CD4-positive, CD25-positive, alpha-beta regulatory T cell (primary cell): ENCODE measurements at regions not wholly inside any gene's neighbourhood (a gene's known extent, or its start where the extent isn't known, plus 50 kb on each side); places are given as distances from the start of the nearest gene placed in this dataset.

Source experiments
- ATAC-seq, 2 donors: fragments of 150-1000 bp; cut with Tn5 transposase; one replicate each; pipeline ENCODE4 v1.10.0; 2021; ENCODE audit warnings: low read depth in 2 of 2, moderate number of reproducible peaks in 2 of 2, moderate library complexity in 1 of 2
- DNase-seq, 3 donors: peaks; one replicate each; pipeline versions ENCODE4 v3.0.0 to v3.0.0-alpha.2; 2012 to 2022; ENCODE audit warnings: mixed read lengths in 1 of 3
- H3K27ac ChIP-seq: one replicate; pipeline ENCODE4 v1.7.0; 2013; ENCODE audit warnings: mild to moderate bottlenecking, low read length; ENCODE audit not compliant: insufficient read depth, poor library complexity, severe bottlenecking
- H3K27me3 ChIP-seq: one replicate; pipeline ENCODE4 v1.7.0; 2013; ENCODE audit warnings: low read length; ENCODE audit not compliant: control insufficient read depth, insufficient read depth
- H3K36me3 ChIP-seq: one replicate; pipeline ENCODE4 v1.7.0; 2013; ENCODE audit warnings: mild to moderate bottlenecking, low read length, moderate library complexity; ENCODE audit not compliant: control insufficient read depth, insufficient read depth
- H3K4me1 ChIP-seq: 2 replicates; pipeline ENCODE4 v1.7.0; 2013; ENCODE audit warnings: mild to moderate bottlenecking, low read length; ENCODE audit not compliant: insufficient read depth, control insufficient read depth, poor library complexity, severe bottlenecking
- H3K4me3 ChIP-seq: one replicate; pipeline ENCODE4 v1.7.0; 2013; ENCODE audit warnings: low read depth, mild to moderate bottlenecking, low read length, moderate library complexity
- H3K9me3 ChIP-seq, 2 experiments: 1 replicate in 1 of 2; 2 replicates in 1 of 2; pipeline ENCODE4 v1.7.0; 2013; ENCODE audit warnings: low read length in 2 of 2, mild to moderate bottlenecking in 1 of 2, moderate library complexity in 1 of 2; ENCODE audit not compliant: control insufficient read depth in 2 of 2
- H3K27ac Mint-ChIP-seq, 3 donors: one replicate each; pipeline ENCODE4 v1.8.0; 2020 to 2022; ENCODE audit warnings: mild to moderate bottlenecking in 3 of 3, mixed read lengths in 3 of 3, moderate library complexity in 2 of 3
- H3K27me3 Mint-ChIP-seq: one replicate; pipeline ENCODE4 v1.8.0; 2022; ENCODE audit warnings: mild to moderate bottlenecking, mixed read lengths
- H3K36me3 Mint-ChIP-seq: one replicate; pipeline ENCODE4 v1.8.0; 2020; ENCODE audit warnings: mixed read lengths
- H3K4me1 Mint-ChIP-seq, 4 donors: one replicate each; pipeline ENCODE4 v1.8.0; 2020 to 2022; ENCODE audit warnings: mixed read lengths in 4 of 4, mild to moderate bottlenecking in 1 of 4
- H3K4me3 Mint-ChIP-seq, 4 donors: one replicate each; pipeline ENCODE4 v1.8.0; 2020 to 2022; ENCODE audit warnings: mild to moderate bottlenecking in 4 of 4, mixed read lengths in 4 of 4, moderate library complexity in 3 of 4
- H3K9me3 Mint-ChIP-seq, 7 donors: one replicate each; pipeline ENCODE4 v1.8.0; 2020 to 2022; ENCODE audit warnings: mixed read lengths in 7 of 7, mild to moderate bottlenecking in 3 of 7, moderate library complexity in 2 of 7

GRCh38 chr2:228466851-228467250, 285.4 kb upstream of the SPHKAP start:
- Histone ChIP-seq H3K27me3 (no peaks in the 10 kb centered on the region), H3K36me3 (no peaks in the 10 kb centered on the region), H3K27ac (no peak overlapping the region), H3K4me1 (no peaks in the 10 kb centered on the region), H3K4me3 (no peak overlapping the region), H3K9me3 (no peaks in the 10 kb centered on the region)
- H3K27ac Mint-ChIP-seq, result no peak overlapping the region
- H3K4me3 Mint-ChIP-seq, result no peak overlapping the region
- no peaks in the 10 kb centered on the region for H3K27me3 Mint-ChIP-seq
- no peaks in the 10 kb centered on the region for H3K36me3 Mint-ChIP-seq
- ATAC-seq, result no peak
- no peaks in the 10 kb centered on the region for H3K4me1 Mint-ChIP-seq
- DNase-seq, result no peak
- H3K9me3 Mint-ChIP-seq, result peaks cover 2 to 28% (median 5%) of the 10 kb centered on the region in 7 donors

- DNase-seq (no peak), ATAC-seq (no peak)
- no peaks in the 10 kb centered on the region for H3K27me3 ChIP-seq
- no peaks in the 10 kb centered on the region for H3K4me1 ChIP-seq
- no peaks in the 10 kb centered on the region for H3K27me3 Mint-ChIP-seq
- H3K4me3 Mint-ChIP-seq, result no peak overlapping the region
- no peak overlapping the region for H3K27ac Mint-ChIP-seq
- no peaks in the 10 kb centered on the region for H3K4me1 Mint-ChIP-seq
- H3K36me3 Mint-ChIP-seq, result no peaks in the 10 kb centered on the region
- no peaks in the 10 kb centered on the region for H3K9me3 ChIP-seq
- no peak overlapping the region for H3K27ac ChIP-seq
- peaks cover 2 to 28% (median 5%) of the 10 kb centered on the region in 7 donors for H3K9me3 Mint-ChIP-seq
- no peaks in the 10 kb centered on the region for H3K36me3 ChIP-seq
- no peak overlapping the region for H3K4me3 ChIP-seq
Measured at GRCh38 chr2:228465408-228465807, 283.9 kb upstream of the SPHKAP start.

- DNase-seq, result no peak
- Histone ChIP-seq H3K4me1 (no peaks in the 10 kb centered on the region), H3K27ac (no peak overlapping the region), H3K4me3 (no peak overlapping the region), H3K36me3 (no peaks in the 10 kb centered on the region), H3K27me3 (no peaks in the 10 kb centered on the region), H3K9me3 (peaks cover 4 to 20% of the 10 kb centered on the region in 2 experiments)
- Mint-ChIP-seq H3K4me3 (no peak overlapping the region), H3K36me3 (no peaks in the 10 kb centered on the region), H3K27me3 (no peaks in the 10 kb centered on the region), H3K9me3 (peaks cover 1 to 51% (median 14%) of the 10 kb centered on the region in 7 donors), H3K4me1 (no peaks in the 10 kb centered on the region), H3K27ac (no peak overlapping the region)
- ATAC-seq, result no peak
Measured at GRCh38 chr2:228458364-228458763, 276.9 kb upstream of the SPHKAP start.

- peaks cover 0 to 6% (median 4%) of the 10 kb centered on the region in 7 donors for H3K9me3 Mint-ChIP-seq
- H3K27ac Mint-ChIP-seq, result no peak overlapping the region
- Histone ChIP-seq H3K4me3 (no peak overlapping the region), H3K9me3 (no peaks in the 10 kb centered on the region), H3K27ac (no peak overlapping the region), H3K36me3 (no peaks in the 10 kb centered on the region), H3K4me1 (no peaks in the 10 kb centered on the region), H3K27me3 (no peaks in the 10 kb centered on the region)
- no peaks in the 10 kb centered on the region for H3K4me1 Mint-ChIP-seq
- DNase-seq, result no peak
- no peak for ATAC-seq
- no peaks in the 10 kb centered on the region for H3K36me3 Mint-ChIP-seq
- H3K4me3 Mint-ChIP-seq, result no peak overlapping the region
- no peaks in the 10 kb centered on the region for H3K27me3 Mint-ChIP-seq
Measured at GRCh38 chr2:228447266-228447915, 265.9 kb upstream of the SPHKAP start.

GRCh38 chr2:228446734-228447133, 265.2 kb upstream of the SPHKAP start:
- no peaks in the 10 kb centered on the region for H3K27me3 Mint-ChIP-seq
- H3K4me3 Mint-ChIP-seq, result no peak overlapping the region
- H3K27ac Mint-ChIP-seq, result no peak overlapping the region
- no peaks in the 10 kb centered on the region for H3K4me1 ChIP-seq
- H3K4me1 Mint-ChIP-seq, result no peaks in the 10 kb centered on the region
- ATAC-seq, result no peak
- H3K36me3 ChIP-seq, result no peaks in the 10 kb centered on the region
- H3K4me3 ChIP-seq, result no peak overlapping the region
- no peaks in the 10 kb centered on the region for H3K9me3 ChIP-seq
- no peaks in the 10 kb centered on the region for H3K27me3 ChIP-seq
- H3K9me3 Mint-ChIP-seq, result peaks cover 0 to 6% (median 4%) of the 10 kb centered on the region in 7 donors
- no peak for DNase-seq
- no peaks in the 10 kb centered on the region for H3K36me3 Mint-ChIP-seq
- H3K27ac ChIP-seq, result no peak overlapping the region

GRCh38 chr2:228444161-228444560, 262.7 kb upstream of the SPHKAP start:
- Mint-ChIP-seq H3K27ac (no peak overlapping the region), H3K27me3 (no peaks in the 10 kb centered on the region), H3K36me3 (no peaks in the 10 kb centered on the region), H3K4me3 (no peak overlapping the region), H3K4me1 (no peaks in the 10 kb centered on the region), H3K9me3 (peaks cover 0 to 8% (median 4%) of the 10 kb centered on the region in 7 donors)
- Histone ChIP-seq H3K9me3 (no peaks in the 10 kb centered on the region), H3K27ac (no peak overlapping the region), H3K4me1 (no peaks in the 10 kb centered on the region), H3K4me3 (no peak overlapping the region), H3K27me3 (no peaks in the 10 kb centered on the region), H3K36me3 (no peaks in the 10 kb centered on the region)
- no peak for ATAC-seq
- DNase-seq, result no peak

GRCh38 chr2:228433721-228434120, 252.2 kb upstream of the SPHKAP start:
- Histone ChIP-seq H3K9me3 (no peaks in the 10 kb centered on the region), H3K4me3 (no peak overlapping the region), H3K36me3 (no peaks in the 10 kb centered on the region), H3K27me3 (no peaks in the 10 kb centered on the region), H3K4me1 (no peaks in the 10 kb centered on the region), H3K27ac (no peak overlapping the region)
- no peaks in the 10 kb centered on the region for H3K27me3 Mint-ChIP-seq
- H3K36me3 Mint-ChIP-seq, result no peaks in the 10 kb centered on the region
- H3K4me3 Mint-ChIP-seq, result no peak overlapping the region
- DNase-seq, result no peak
- H3K27ac Mint-ChIP-seq, result no peak overlapping the region
- ATAC-seq, result no peak
- H3K9me3 Mint-ChIP-seq, result peaks cover 0 to 19% (median 4%) of the 10 kb centered on the region in 7 donors
- H3K4me1 Mint-ChIP-seq, result no peaks in the 10 kb centered on the region

GRCh38 chr2:228432116-228432515, 250.6 kb upstream of the SPHKAP start:
- DNase-seq, result no peak
- Mint-ChIP-seq H3K27me3 (no peaks in the 10 kb centered on the region), H3K4me1 (no peaks in the 10 kb centered on the region), H3K9me3 (peaks cover 0 to 24% (median 5%) of the 10 kb centered on the region in 7 donors), H3K36me3 (no peaks in the 10 kb centered on the region), H3K4me3 (no peak overlapping the region), H3K27ac (no peak overlapping the region)
- H3K27ac ChIP-seq, result no peak overlapping the region
- H3K9me3 ChIP-seq, result no peaks in the 10 kb centered on the region
- H3K4me1 ChIP-seq, result no peaks in the 10 kb centered on the region
- no peak for ATAC-seq
- no peaks in the 10 kb centered on the region for H3K27me3 ChIP-seq
- H3K4me3 ChIP-seq, result no peak overlapping the region
- H3K36me3 ChIP-seq, result no peaks in the 10 kb centered on the region
